ENCODE measurements at regions not wholly inside any gene's neighbourhood (a gene's known extent, or its start where the extent isn't known, plus 50 kb on each side); places are given as distances from the start of the nearest gene placed in this dataset.

DNA sequence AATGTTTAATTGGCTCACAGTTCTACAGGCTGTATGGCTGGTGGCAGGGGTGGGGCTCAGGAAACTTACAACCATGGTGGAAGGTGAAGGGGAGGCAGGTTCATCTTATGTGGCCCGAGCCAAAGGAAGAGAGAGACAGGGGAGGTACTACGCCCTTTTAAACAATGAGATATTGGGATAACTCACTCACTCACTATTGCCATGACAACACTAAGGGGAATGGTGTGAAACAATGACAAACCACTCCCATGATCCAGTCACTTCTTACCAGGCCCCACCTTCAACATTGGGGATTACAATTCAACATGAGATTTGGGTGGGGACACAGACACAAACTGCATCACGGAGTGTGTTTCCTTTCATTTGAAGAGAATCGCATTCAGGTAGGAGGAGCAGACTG is 220.9 kb downstream of the GADD45G start:
- Histone ChIP-seq H3K9ac (ENCODE audit: insufficient read length, low read depth) (no peak overlapping the region), H3K9me3 (ENCODE audit: insufficient read depth, low read length) (0 out of 2 replicates have a peak, but pooled peaks cover 4% of the 10 kb centered on the region), H3K36me3 (ENCODE audit: insufficient read depth, insufficient read length, low read length) (no peaks in the 10 kb centered on the region), H3K4me1 (ENCODE audit: insufficient read depth, insufficient read length) (no peaks in the 10 kb centered on the region), H3K4me3 (ENCODE audit: insufficient read length, low read depth) (no peak overlapping the region), H3K27me3 (ENCODE audit: insufficient read depth, insufficient read length) (no peaks in the 10 kb centered on the region)
- DNase-seq (ENCODE audit: low read depth, low spot score) = no peak
- no peak for TF ChIP-seq SUZ12 (IDR thresholded peaks at IDR 0.05; ENCODE audit: extremely low read depth, insufficient read depth, insufficient read length)
- TF ChIP-seq ZNF274 (IDR thresholded peaks at IDR 0.05; ENCODE audit: low read depth, low read length) = no peak
- TF ChIP-seq YY1 (IDR thresholded peaks at IDR 0.05; ENCODE audit: insufficient read depth, insufficient read length) = no peak

DNA sequence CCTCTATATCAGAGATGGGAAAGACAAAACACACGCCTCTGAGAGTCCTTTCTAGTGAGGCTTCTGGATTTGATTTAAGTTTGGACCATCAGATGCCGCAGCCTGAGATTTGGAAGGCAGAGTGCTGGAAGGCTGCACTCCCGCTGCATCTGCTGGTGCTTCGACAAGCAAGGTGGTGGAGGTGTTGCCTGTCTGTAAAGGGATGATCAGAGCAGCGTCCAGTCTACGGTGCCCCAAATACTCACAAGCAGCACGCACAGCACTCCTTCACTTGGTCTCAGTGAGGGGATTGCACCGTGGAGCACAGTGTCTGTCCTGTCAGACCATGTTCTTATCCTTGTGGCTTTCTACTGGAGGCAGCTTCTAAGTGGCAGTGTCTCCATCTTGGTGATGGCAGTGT is 221.4 kb downstream of the GADD45G start:
- TF ChIP-seq ZNF274 (IDR thresholded peaks at IDR 0.05; ENCODE audit: low read depth, low read length) (no peak), YY1 (IDR thresholded peaks at IDR 0.05; ENCODE audit: insufficient read depth, insufficient read length) (no peak), SUZ12 (IDR thresholded peaks at IDR 0.05; ENCODE audit: extremely low read depth, insufficient read depth, insufficient read length) (no peak)
- H3K4me3 ChIP-seq (ENCODE audit: insufficient read length, low read depth) = no peak overlapping the region
- DNase-seq (ENCODE audit: low read depth, low spot score) = no peak

DNA sequence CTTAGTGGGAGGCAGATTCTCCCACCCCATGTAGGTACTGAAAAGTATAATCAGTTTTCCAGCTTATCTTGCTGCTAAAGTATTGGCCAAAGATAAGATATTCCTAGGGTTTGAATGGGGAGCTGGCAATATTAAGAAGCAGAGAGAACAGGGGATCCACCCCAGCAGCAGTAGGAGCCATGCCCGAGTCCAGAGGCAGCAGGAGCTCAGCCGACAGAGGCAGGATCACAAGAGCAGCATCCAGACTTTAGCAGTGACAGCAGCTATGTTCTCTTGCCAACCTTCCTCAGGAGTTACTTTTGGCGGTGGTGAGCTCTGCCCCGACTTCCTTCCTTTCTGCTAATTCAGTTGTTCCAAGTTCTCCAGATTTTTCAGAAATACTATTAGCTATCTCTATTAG is 224.5 kb downstream of the GADD45G start:
- Histone ChIP-seq H3K36me3 (ENCODE audit: insufficient read depth, insufficient read length, low read length) (no peaks in the 10 kb centered on the region), H3K4me1 (ENCODE audit: insufficient read depth, insufficient read length) (no peaks in the 10 kb centered on the region), H3K4me3 (ENCODE audit: insufficient read length, low read depth) (no peak overlapping the region), H3K27me3 (ENCODE audit: insufficient read depth, insufficient read length) (no peaks in the 10 kb centered on the region), H3K9ac (ENCODE audit: insufficient read length, low read depth) (no peak overlapping the region), H3K9me3 (ENCODE audit: insufficient read depth, low read length) (0 out of 2 replicates have a peak, but pooled peaks cover 4% of the 10 kb centered on the region)
- DNase-seq (ENCODE audit: low read depth, low spot score) = no peak
- TF ChIP-seq YY1 (IDR thresholded peaks at IDR 0.05; ENCODE audit: insufficient read depth, insufficient read length) (no peak), SUZ12 (IDR thresholded peaks at IDR 0.05; ENCODE audit: extremely low read depth, insufficient read depth, insufficient read length) (no peak), ZNF274 (IDR thresholded peaks at IDR 0.05; ENCODE audit: low read depth, low read length) (no peak)

More for the DNA sequence above, 221.4 kb downstream of the GADD45G start:
- no peaks in the 10 kb centered on the region for H3K36me3 ChIP-seq (ENCODE audit: insufficient read depth, insufficient read length, low read length)
- no peaks in the 10 kb centered on the region for H3K4me1 ChIP-seq (ENCODE audit: insufficient read depth, insufficient read length)
- H3K9ac ChIP-seq (ENCODE audit: insufficient read length, low read depth) = no peak overlapping the region
- H3K9me3 ChIP-seq (ENCODE audit: insufficient read depth, low read length) = 0 out of 2 replicates have a peak, but pooled peaks cover 4% of the 10 kb centered on the region
- H3K27me3 ChIP-seq (ENCODE audit: insufficient read depth, insufficient read length) = no peaks in the 10 kb centered on the region

DNA sequence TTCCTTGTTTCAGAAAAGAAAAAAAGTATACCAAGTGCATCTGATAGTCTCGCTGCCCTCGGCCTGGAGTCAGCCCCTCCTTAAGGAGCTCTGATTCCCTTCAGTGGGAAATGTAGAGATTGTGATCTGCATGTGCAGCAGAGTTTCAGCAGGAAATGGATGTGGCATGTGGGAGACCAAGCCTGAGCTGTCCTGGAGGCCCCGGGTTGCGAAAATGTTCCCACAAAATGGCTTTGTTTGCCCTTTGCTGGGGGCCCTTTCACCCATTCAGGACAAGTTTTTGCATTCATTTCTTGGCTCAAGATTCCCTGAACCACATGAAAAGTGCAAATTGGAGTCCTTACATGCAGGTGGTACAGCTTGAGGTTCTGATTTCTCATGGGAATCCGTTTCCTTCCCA is 230.9 kb downstream of the GADD45G start:
- no peak for DNase-seq (ENCODE audit: low read depth, low spot score)
- no peak overlapping the region for H3K4me3 ChIP-seq (ENCODE audit: insufficient read length, low read depth)
- H3K36me3 ChIP-seq (ENCODE audit: insufficient read depth, insufficient read length, low read length) = no peaks in the 10 kb centered on the region
- TF ChIP-seq YY1 (IDR thresholded peaks at IDR 0.05; ENCODE audit: insufficient read depth, insufficient read length) (no peak), SUZ12 (IDR thresholded peaks at IDR 0.05; ENCODE audit: extremely low read depth, insufficient read depth, insufficient read length) (no peak), ZNF274 (IDR thresholded peaks at IDR 0.05; ENCODE audit: low read depth, low read length) (no peak)
- H3K27me3 ChIP-seq (ENCODE audit: insufficient read depth, insufficient read length) = no peaks in the 10 kb centered on the region
- no peaks in the 10 kb centered on the region for H3K9me3 ChIP-seq (ENCODE audit: insufficient read depth, low read length)
- no peak overlapping the region for H3K9ac ChIP-seq (ENCODE audit: insufficient read length, low read depth)
- H3K4me1 ChIP-seq (ENCODE audit: insufficient read depth, insufficient read length) = peaks cover 9% of the 10 kb centered on the region

DNA sequence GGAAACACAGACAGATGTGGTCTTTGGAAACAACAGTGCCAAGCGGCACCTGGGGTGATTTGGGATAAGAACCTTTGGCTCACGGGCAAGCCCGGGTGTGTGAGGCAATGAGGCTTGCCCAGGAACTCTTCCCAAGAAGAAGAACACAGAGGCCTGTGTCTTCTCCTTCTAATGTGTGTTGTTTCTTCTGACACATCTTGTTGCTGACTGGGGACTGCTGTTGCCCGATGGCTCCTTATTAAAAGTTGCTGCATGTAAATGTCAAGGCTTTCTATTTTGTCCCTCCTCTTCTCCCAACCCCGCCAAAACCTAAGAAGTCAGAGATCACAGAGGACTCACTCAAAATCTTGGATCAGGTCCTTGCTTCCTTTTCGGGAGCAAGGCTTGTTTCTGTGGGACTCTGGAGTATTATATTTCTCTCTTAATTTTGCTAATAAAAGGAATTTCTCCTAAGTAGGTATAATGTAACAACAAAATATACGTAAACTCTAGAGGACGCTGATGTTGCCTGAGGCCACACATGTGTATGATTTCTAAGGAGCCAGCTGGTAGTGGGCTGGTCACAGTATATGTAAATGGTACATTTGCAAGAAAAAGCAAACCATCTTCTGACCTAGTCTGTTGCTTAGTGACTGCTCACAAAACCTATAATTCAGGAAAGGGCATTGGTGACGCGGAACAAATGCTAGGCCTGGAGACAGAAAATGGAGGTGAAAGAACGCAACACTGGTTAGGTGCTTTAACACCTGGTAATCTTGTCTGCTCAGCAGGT is 232.5 kb downstream of the GADD45G start:
- no peak for DNase-seq (ENCODE audit: low read depth, low spot score)

DNA sequence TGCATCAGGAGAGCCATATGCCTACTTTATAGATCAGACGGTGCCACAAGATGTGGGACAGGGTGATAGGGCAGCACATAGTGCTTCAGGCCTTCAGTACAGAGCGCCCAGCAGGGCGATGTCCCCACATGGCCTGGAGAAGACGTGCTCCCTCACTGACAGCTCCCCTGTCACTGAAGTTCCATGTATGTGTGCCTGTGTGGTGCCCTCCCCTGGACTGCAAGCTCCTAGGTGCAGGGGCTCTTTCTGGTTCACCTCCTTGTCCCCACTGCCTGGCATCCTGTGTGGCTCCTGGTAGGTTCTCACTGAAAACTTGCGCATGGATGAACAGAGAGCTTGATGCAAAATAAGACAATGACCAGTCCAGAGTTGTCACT is 233.1 kb downstream of the GADD45G start:
- no peak overlapping the region for H3K9ac ChIP-seq (ENCODE audit: insufficient read length, low read depth)
- H3K9me3 ChIP-seq (ENCODE audit: insufficient read depth, low read length) = no peaks in the 10 kb centered on the region
- no peak overlapping the region for H3K4me3 ChIP-seq (ENCODE audit: insufficient read length, low read depth)
- TF ChIP-seq ZNF274 (IDR thresholded peaks at IDR 0.05; ENCODE audit: low read depth, low read length) (no peak), SUZ12 (IDR thresholded peaks at IDR 0.05; ENCODE audit: extremely low read depth, insufficient read depth, insufficient read length) (no peak), YY1 (IDR thresholded peaks at IDR 0.05; ENCODE audit: insufficient read depth, insufficient read length) (no peak)
- no peaks in the 10 kb centered on the region for H3K36me3 ChIP-seq (ENCODE audit: insufficient read depth, insufficient read length, low read length)
- H3K27me3 ChIP-seq (ENCODE audit: insufficient read depth, insufficient read length) = peaks cover 3% of the 10 kb centered on the region
- H3K4me1 ChIP-seq (ENCODE audit: insufficient read depth, insufficient read length) = peaks cover 9% of the 10 kb centered on the region
- DNase-seq (ENCODE audit: low read depth, low spot score) = no peak

More for the DNA sequence above, 232.5 kb downstream of the GADD45G start:
- H3K9ac ChIP-seq (ENCODE audit: insufficient read length, low read depth) = no peak overlapping the region
- H3K27me3 ChIP-seq (ENCODE audit: insufficient read depth, insufficient read length) = no peaks in the 10 kb centered on the region
- H3K36me3 ChIP-seq (ENCODE audit: insufficient read depth, insufficient read length, low read length) = no peaks in the 10 kb centered on the region
- H3K4me1 ChIP-seq (ENCODE audit: insufficient read depth, insufficient read length) = peaks cover 9% of the 10 kb centered on the region
- no peak overlapping the region for H3K4me3 ChIP-seq (ENCODE audit: insufficient read length, low read depth)
- H3K9me3 ChIP-seq (ENCODE audit: insufficient read depth, low read length) = no peaks in the 10 kb centered on the region
- TF ChIP-seq SUZ12 (IDR thresholded peaks at IDR 0.05; ENCODE audit: extremely low read depth, insufficient read depth, insufficient read length) = no peak
- TF ChIP-seq ZNF274 (IDR thresholded peaks at IDR 0.05; ENCODE audit: low read depth, low read length) = no peak
- TF ChIP-seq YY1 (IDR thresholded peaks at IDR 0.05; ENCODE audit: insufficient read depth, insufficient read length) = no peak

DNA sequence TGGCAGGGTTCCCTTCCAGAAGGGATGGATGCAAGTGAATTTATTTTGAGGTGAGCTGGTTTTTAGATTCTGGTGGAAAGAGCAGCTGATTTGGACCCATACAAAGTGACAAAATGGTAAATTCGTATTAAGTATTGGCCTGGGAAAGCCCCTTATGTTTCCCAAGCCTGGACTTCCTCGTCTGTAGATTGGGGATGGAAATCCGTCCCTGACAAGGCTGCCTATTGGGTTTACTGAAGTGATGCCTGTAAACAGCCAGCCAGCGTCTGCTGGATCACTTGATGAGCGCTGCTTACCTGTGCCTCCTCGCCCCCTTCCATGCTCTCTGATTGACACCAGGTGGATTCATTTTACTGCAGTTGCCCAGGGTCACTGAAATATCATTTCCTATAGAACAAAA is 233.8 kb downstream of the GADD45G start:
- Histone ChIP-seq H3K4me3 (ENCODE audit: insufficient read length, low read depth) (no peak overlapping the region), H3K4me1 (ENCODE audit: insufficient read depth, insufficient read length) (peaks cover 9% of the 10 kb centered on the region), H3K9ac (ENCODE audit: insufficient read length, low read depth) (no peak overlapping the region), H3K9me3 (ENCODE audit: insufficient read depth, low read length) (no peaks in the 10 kb centered on the region), H3K27me3 (ENCODE audit: insufficient read depth, insufficient read length) (peaks cover 3% of the 10 kb centered on the region), H3K36me3 (ENCODE audit: insufficient read depth, insufficient read length, low read length) (no peaks in the 10 kb centered on the region)
- no peak for TF ChIP-seq SUZ12 (IDR thresholded peaks at IDR 0.05; ENCODE audit: extremely low read depth, insufficient read depth, insufficient read length)
- no peak for TF ChIP-seq ZNF274 (IDR thresholded peaks at IDR 0.05; ENCODE audit: low read depth, low read length)
- no peak for TF ChIP-seq YY1 (IDR thresholded peaks at IDR 0.05; ENCODE audit: insufficient read depth, insufficient read length)
- DNase-seq (ENCODE audit: low read depth, low spot score) = no peak
